Progenitor cell of endocrine pancreas (in vitro differentiated cells): ENCODE measurements at regions not wholly inside any gene's neighbourhood (a gene's known extent, or its start where the extent isn't known, plus 50 kb on each side); places are given as distances from the start of the nearest gene placed in this dataset.

ENCODE experiments used
- DNase-seq: peaks from one replicate; pipeline ENCODE4 v3.0.0; 2021; ENCODE audit warnings: low spot score; ENCODE audit not compliant: unreplicated experiment
- H3K27ac Mint-ChIP-seq: 2 replicates; pipeline ENCODE4 v1.8.0; 2021; ENCODE audit warnings: mild to moderate bottlenecking, moderate library complexity, mixed read lengths
- H3K27me3 Mint-ChIP-seq: 2 replicates; pipeline ENCODE4 v1.8.0; 2021; ENCODE audit warnings: mixed read lengths
- H3K36me3 Mint-ChIP-seq: 2 replicates; pipeline ENCODE4 v1.8.0; 2022; ENCODE audit warnings: mixed read lengths; ENCODE audit not compliant: insufficient read depth
- H3K4me1 Mint-ChIP-seq: 2 replicates; pipeline ENCODE4 v1.8.0; 2021; ENCODE audit warnings: low read depth, mixed read lengths
- H3K4me3 Mint-ChIP-seq: 2 replicates; pipeline ENCODE4 v1.8.0; 2021; ENCODE audit warnings: low read depth, mild to moderate bottlenecking, moderate library complexity, mixed read lengths
- H3K9me3 Mint-ChIP-seq: 2 replicates; pipeline ENCODE4 v1.8.0; 2021; ENCODE audit warnings: low read depth, mixed read lengths
- TF ChIP-seq, protein P1 (sequence below): fragments of 200-600 bp; sonication (generic); IDR thresholded peaks from one replicate; pipeline ENCODE4 v1.5.0; 2021; ENCODE audit warnings: antibody characterized with exemption, mild to moderate bottlenecking; ENCODE audit not compliant: unreplicated experiment

DNA sequence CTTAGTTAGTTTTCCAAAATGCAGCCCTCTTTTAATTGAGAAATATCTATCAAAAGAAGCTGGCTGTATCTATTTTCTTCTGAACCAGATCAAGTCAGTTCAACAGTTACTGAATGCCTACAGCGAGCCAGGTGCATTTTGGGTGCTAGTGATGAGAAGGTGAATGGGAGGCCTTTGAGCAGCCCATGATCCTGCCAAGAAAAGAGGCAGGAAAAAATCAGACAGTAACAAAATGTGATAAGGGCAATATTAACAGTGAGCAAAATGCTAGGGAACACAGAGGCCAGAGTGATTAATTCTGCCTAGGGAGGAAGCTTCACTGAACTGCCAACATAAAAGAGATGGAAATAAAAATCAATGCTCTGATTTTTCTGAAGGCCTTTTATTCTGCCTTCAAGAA, 248.5 kb downstream of the SNCA start:
- no peaks in the 10 kb centered on the region for H3K27me3 Mint-ChIP-seq
- peaks cover 9% of the 10 kb centered on the region for H3K9me3 Mint-ChIP-seq
- TF ChIP-seq, protein P1, sequence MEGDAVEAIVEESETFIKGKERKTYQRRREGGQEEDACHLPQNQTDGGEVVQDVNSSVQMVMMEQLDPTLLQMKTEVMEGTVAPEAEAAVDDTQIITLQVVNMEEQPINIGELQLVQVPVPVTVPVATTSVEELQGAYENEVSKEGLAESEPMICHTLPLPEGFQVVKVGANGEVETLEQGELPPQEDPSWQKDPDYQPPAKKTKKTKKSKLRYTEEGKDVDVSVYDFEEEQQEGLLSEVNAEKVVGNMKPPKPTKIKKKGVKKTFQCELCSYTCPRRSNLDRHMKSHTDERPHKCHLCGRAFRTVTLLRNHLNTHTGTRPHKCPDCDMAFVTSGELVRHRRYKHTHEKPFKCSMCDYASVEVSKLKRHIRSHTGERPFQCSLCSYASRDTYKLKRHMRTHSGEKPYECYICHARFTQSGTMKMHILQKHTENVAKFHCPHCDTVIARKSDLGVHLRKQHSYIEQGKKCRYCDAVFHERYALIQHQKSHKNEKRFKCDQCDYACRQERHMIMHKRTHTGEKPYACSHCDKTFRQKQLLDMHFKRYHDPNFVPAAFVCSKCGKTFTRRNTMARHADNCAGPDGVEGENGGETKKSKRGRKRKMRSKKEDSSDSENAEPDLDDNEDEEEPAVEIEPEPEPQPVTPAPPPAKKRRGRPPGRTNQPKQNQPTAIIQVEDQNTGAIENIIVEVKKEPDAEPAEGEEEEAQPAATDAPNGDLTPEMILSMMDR = no peak
- DNase-seq = no peak
- peaks cover 17% of the 10 kb centered on the region for H3K4me1 Mint-ChIP-seq
- H3K4me3 Mint-ChIP-seq = no peak overlapping the region
- no peak overlapping the region for H3K27ac Mint-ChIP-seq
- no peaks in the 10 kb centered on the region for H3K36me3 Mint-ChIP-seq

DNA sequence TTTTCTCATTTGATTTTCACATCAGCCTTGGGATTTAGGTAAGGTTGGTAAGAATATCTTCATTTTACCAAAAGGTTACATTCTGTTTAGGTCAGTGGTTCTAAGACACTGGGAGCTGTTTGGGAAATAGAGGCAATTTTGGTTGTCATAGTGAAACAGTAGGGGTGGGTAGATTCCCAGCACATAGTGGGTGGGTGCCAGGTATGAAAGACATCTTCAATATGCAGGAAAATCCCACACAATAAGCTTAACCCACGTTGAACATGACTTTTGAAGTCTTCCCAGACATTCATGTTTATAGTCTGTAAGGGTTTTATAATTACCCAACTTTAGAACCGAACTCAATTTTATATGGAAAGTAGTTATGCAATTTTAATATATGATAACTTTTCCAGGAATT, 249.6 kb downstream of the SNCA start:
- Mint-ChIP-seq H3K36me3 (no peaks in the 10 kb centered on the region), H3K27me3 (no peaks in the 10 kb centered on the region), H3K4me1 (peaks cover 17% of the 10 kb centered on the region), H3K4me3 (no peak overlapping the region), H3K9me3 (peaks cover 8% of the 10 kb centered on the region), H3K27ac (no peak overlapping the region)
- DNase-seq = no peak
- TF ChIP-seq, protein P1 = no peak

DNA sequence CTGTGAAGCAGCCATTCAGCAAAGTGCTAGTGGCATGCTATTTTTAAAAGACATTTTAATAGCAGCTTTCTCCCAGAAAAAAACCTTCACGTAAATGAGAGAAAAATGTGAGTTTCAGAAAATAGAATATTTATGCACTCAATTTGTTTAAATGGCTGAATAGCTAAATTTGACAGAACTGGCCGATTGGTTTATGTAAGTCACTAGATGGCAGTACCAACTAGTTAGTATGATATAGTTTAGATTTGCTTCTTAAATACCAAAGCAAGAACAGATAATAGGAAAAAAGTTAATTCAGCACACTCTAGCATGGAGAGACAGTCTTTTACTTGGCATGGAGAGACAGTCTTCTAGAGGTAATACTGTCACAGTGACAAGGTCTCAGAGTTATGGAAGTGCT, 250.1 kb downstream of the SNCA start:
- Mint-ChIP-seq H3K9me3 (peaks cover 11% of the 10 kb centered on the region), H3K27me3 (no peaks in the 10 kb centered on the region), H3K27ac (no peak overlapping the region), H3K4me1 (peaks cover 17% of the 10 kb centered on the region), H3K36me3 (no peaks in the 10 kb centered on the region), H3K4me3 (no peak overlapping the region)
- TF ChIP-seq, protein P1 = peak; percentile 18
- DNase-seq = no peak

DNA sequence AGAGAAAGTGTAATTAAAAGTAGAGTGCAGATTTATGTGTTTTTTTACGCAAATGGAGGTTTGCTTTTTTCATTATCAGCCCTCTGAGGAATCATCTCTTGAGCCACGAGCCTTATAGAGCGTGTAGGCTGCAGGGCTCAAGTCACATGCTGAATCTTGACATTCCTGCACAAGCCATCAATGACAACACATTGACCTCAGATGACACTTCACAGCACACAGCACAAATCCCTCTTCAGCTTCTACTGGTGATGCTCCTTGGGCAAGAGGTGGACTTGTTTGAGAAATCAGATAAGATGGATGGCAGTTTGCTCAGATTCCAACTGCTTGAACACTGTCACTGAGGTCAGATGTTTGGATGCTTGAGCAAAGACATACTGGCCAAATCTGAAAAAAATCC, 250.6 kb downstream of the SNCA start:
- H3K27ac Mint-ChIP-seq = no peak overlapping the region
- no peak for DNase-seq
- TF ChIP-seq, protein P1 = no peak
- H3K27me3 Mint-ChIP-seq = no peaks in the 10 kb centered on the region
- no peaks in the 10 kb centered on the region for H3K36me3 Mint-ChIP-seq
- peaks cover 17% of the 10 kb centered on the region for H3K4me1 Mint-ChIP-seq
- no peak overlapping the region for H3K4me3 Mint-ChIP-seq
- peaks cover 11% of the 10 kb centered on the region for H3K9me3 Mint-ChIP-seq

DNA sequence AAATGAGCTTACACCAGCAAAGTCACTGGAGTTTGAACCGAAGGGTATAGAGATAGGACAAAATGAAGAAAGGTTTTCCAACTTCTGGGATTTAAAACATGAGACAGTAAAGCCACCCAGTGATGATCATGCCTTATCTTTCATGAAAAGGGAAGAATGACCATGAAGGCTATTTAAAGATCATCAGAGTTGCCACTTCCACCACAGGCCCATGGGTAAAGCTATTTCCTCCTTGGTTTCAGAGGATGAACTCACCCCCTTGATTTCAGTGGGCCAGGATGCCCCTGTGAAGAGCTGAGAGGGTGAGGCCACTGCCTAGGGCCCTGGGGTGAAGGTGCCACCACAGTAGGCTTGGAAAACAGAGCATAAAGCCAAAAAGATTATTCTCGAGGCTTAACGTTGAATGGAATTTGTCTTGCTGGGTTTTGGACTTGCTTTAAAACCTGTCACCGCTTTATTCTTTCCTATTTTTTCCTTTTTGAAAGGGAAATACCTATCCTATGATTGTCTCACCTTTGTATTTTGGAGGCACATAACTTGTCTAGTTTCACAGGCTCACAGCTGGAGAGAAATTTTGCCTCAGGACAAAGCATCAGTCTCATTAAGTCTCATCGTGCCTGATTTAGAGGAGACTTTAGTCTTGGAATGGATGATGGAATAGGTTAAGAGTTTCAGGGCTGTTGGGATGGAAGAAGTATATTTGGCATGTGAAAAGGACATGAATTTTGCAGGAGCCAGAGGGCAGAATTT, 254.0 kb downstream of the SNCA start:
- DNase-seq = no peak
- no peak overlapping the region for H3K27ac Mint-ChIP-seq
- H3K4me1 Mint-ChIP-seq = peaks cover 8% of the 10 kb centered on the region
- H3K36me3 Mint-ChIP-seq = no peaks in the 10 kb centered on the region
- H3K4me3 Mint-ChIP-seq = no peak overlapping the region
- TF ChIP-seq, protein P1 = no peak
- H3K27me3 Mint-ChIP-seq = no peaks in the 10 kb centered on the region
- peaks cover 13% of the 10 kb centered on the region for H3K9me3 Mint-ChIP-seq
